Muscle of leg (tissue), 3 donors: ENCODE measurements at regions not wholly inside any gene's neighbourhood (a gene's known extent, or its start where the extent isn't known, plus 50 kb on each side); places are given as distances from the start of the nearest gene placed in this dataset.
A peak's percentile ranks its signal among the peaks of the same experiment; 100 is the strongest.

Experiments used
- DNase-seq: peaks from one replicate; pipeline ENCODE4 v3.0.0; 2013
- H3K27ac ChIP-seq: one replicate; pipeline ENCODE4 v1.5.1; 2013; ENCODE audit warnings: mild to moderate bottlenecking, low read length, control low read depth
- H3K27me3 ChIP-seq: one replicate; pipeline ENCODE4 v1.6.1; 2013; ENCODE audit warnings: low read length; ENCODE audit not compliant: control insufficient read depth, insufficient read depth
- H3K36me3 ChIP-seq: one replicate; pipeline ENCODE4 v1.6.1; 2013; ENCODE audit warnings: low read length; ENCODE audit not compliant: control insufficient read depth, insufficient read depth
- H3K4me1 ChIP-seq: one replicate; pipeline ENCODE4 v1.6.1; 2013; ENCODE audit warnings: low read length; ENCODE audit not compliant: control insufficient read depth, insufficient read depth
- H3K4me3 ChIP-seq: one replicate; pipeline ENCODE4 v1.5.1; 2013; ENCODE audit warnings: low read length, control low read depth
- H3K9me3 ChIP-seq: replicated peaks from 2 replicates; pipeline ENCODE4 v1.6.1; 2013; ENCODE audit warnings: low read depth, low read length; ENCODE audit not compliant: control insufficient read depth
- WGBS: methylation state at CpG from one replicate; pipeline ENCODE4 v1.1.5; 2013; ENCODE audit warnings: missing lambda C conversion rate; ENCODE audit not compliant: insufficient coverage; 5-methylcytosine and 5-hydroxymethylcytosine counted together

- peaks cover 7% of the 10 kb centered on the region for H3K4me1 ChIP-seq
- H3K9me3 ChIP-seq: no peaks in the 10 kb centered on the region
- DNase-seq: no peak
- no peak overlapping the region for H3K27ac ChIP-seq
- no peaks in the 10 kb centered on the region for H3K36me3 ChIP-seq
- H3K4me3 ChIP-seq: no peak overlapping the region
- H3K27me3 ChIP-seq: peaks cover 3% of the 10 kb centered on the region
- WGBS: 24% methylated on average over 4 of the region's 13 CpGs
Measured at GRCh38 chr2:3958969-3959368, 255.6 kb downstream of the DCDC2C start.

- Histone ChIP-seq H3K9me3 (no peaks in the 10 kb centered on the region), H3K4me1 (peaks cover 2% of the 10 kb centered on the region), H3K36me3 (no peaks in the 10 kb centered on the region), H3K4me3 (no peak overlapping the region), H3K27me3 (peaks cover 3% of the 10 kb centered on the region), H3K27ac (no peak overlapping the region)
- no CpG with 5 or more reads among the region's 2 CpGs for WGBS
- DNase-seq: peak; percentile 43
Measured at GRCh38 chr2:3959372-3959771, 256.0 kb downstream of the DCDC2C start.

GRCh38 chr2:3960106-3960505 lies 256.7 kb downstream of the DCDC2C start:
- Histone ChIP-seq H3K9me3 (no peaks in the 10 kb centered on the region), H3K27ac (no peak overlapping the region), H3K4me3 (no peak overlapping the region), H3K27me3 (peaks cover 3% of the 10 kb centered on the region), H3K4me1 (no peaks in the 10 kb centered on the region), H3K36me3 (no peaks in the 10 kb centered on the region)
- WGBS: 30% methylated on average over 2 of the region's 3 CpGs
- no peak for DNase-seq

- WGBS: 93% methylated on average over 4 of the region's 5 CpGs
- Histone ChIP-seq H3K9me3 (no peaks in the 10 kb centered on the region), H3K4me1 (no peaks in the 10 kb centered on the region), H3K27ac (no peak overlapping the region), H3K4me3 (no peak overlapping the region), H3K27me3 (no peaks in the 10 kb centered on the region), H3K36me3 (no peaks in the 10 kb centered on the region)
- no peak for DNase-seq
Measured at GRCh38 chr2:3962719-3963118, 259.3 kb downstream of the DCDC2C start.

GRCh38 chr2:3965211-3965610 lies 261.8 kb downstream of the DCDC2C start:
- Histone ChIP-seq H3K36me3 (no peaks in the 10 kb centered on the region), H3K4me3 (no peak overlapping the region), H3K27me3 (no peaks in the 10 kb centered on the region), H3K9me3 (no peaks in the 10 kb centered on the region), H3K4me1 (no peaks in the 10 kb centered on the region), H3K27ac (no peak overlapping the region)
- WGBS: 78% methylated on average over 7 of the region's 10 CpGs
- DNase-seq: no peak

GRCh38 chr2:3965953-3966352 lies 262.6 kb downstream of the DCDC2C start:
- Histone ChIP-seq H3K9me3 (no peaks in the 10 kb centered on the region), H3K4me1 (peaks cover 2% of the 10 kb centered on the region), H3K27ac (no peak overlapping the region), H3K4me3 (no peak overlapping the region), H3K36me3 (no peaks in the 10 kb centered on the region), H3K27me3 (no peaks in the 10 kb centered on the region)
- 86% methylated on average over 1 of the region's 5 CpGs for WGBS
- no peak for DNase-seq

- no peak overlapping the region for H3K27ac ChIP-seq
- no peaks in the 10 kb centered on the region for H3K36me3 ChIP-seq
- WGBS: 85% methylated on average over 2 of the region's 5 CpGs
- DNase-seq: no peak
- no peaks in the 10 kb centered on the region for H3K9me3 ChIP-seq
- H3K4me1 ChIP-seq: peaks cover 2% of the 10 kb centered on the region
- H3K27me3 ChIP-seq: no peaks in the 10 kb centered on the region
- H3K4me3 ChIP-seq: no peak overlapping the region
Measured at GRCh38 chr2:3966470-3966869, 263.1 kb downstream of the DCDC2C start.

GRCh38 chr2:3968736-3969135 lies 265.4 kb downstream of the DCDC2C start:
- 41% methylated on average over 6 of the region's 6 CpGs for WGBS
- Histone ChIP-seq H3K4me3 (no peak overlapping the region), H3K27me3 (no peaks in the 10 kb centered on the region), H3K9me3 (no peaks in the 10 kb centered on the region), H3K4me1 (peaks cover 2% of the 10 kb centered on the region), H3K36me3 (no peaks in the 10 kb centered on the region), H3K27ac (no peak overlapping the region)
- no peak for DNase-seq

- H3K9me3 ChIP-seq: no peaks in the 10 kb centered on the region
- WGBS: 39% methylated on average over 16 of the region's 17 CpGs
- H3K27me3 ChIP-seq: no peaks in the 10 kb centered on the region
- H3K4me1 ChIP-seq: peaks cover 2% of the 10 kb centered on the region
- no peak overlapping the region for H3K4me3 ChIP-seq
- no peaks in the 10 kb centered on the region for H3K36me3 ChIP-seq
- peak; percentile 46 for DNase-seq
- H3K27ac ChIP-seq: no peak overlapping the region
Measured at GRCh38 chr2:3970791-3971651, 267.6 kb downstream of the DCDC2C start.

GRCh38 chr2:3971652-3972192 lies 268.3 kb downstream of the DCDC2C start:
- DNase-seq: no peak
- WGBS: 96% methylated on average over 4 of the region's 4 CpGs
- Histone ChIP-seq H3K27ac (no peak overlapping the region), H3K4me1 (peaks cover 2% of the 10 kb centered on the region), H3K4me3 (no peak overlapping the region), H3K27me3 (no peaks in the 10 kb centered on the region), H3K36me3 (no peaks in the 10 kb centered on the region), H3K9me3 (no peaks in the 10 kb centered on the region)
